Thymus (tissue), 11 donors: ENCODE measurements at regions not wholly inside any gene's neighbourhood (a gene's known extent, or its start where the extent isn't known, plus 50 kb on each side); places are given as distances from the start of the nearest gene placed in this dataset.
"Not testable (repeated sequence)": the region's sequence is repeated elsewhere in the genome, so short reads cannot be mapped to it uniquely, and the experiment has no call there.

Experiments
- DNase-seq, 9 donors: peaks; one replicate each; pipeline ENCODE4 v3.0.0-alpha.2; 2013; ENCODE audit warnings: low spot score in 9 of 9, low read depth in 6 of 9, missing footprints in 1 of 9
- H3K27ac ChIP-seq, 2 donors: one replicate each; pipeline ENCODE4 v1.5.1; 2013; ENCODE audit warnings: control low read depth in 1 of 2, low read depth in 1 of 2, low read length in 1 of 2, mild to moderate bottlenecking in 1 of 2, moderate library complexity in 1 of 2
- H3K27me3 ChIP-seq, 2 donors: one replicate each; pipeline ENCODE4 v1.5.1; 2013; ENCODE audit warnings: low read length in 1 of 2; ENCODE audit not compliant: control insufficient read depth in 2 of 2, insufficient read depth in 1 of 2
- H3K36me3 ChIP-seq, 2 donors: one replicate each; pipeline ENCODE4 v1.5.1; 2013; ENCODE audit warnings: low read length in 1 of 2, mild to moderate bottlenecking in 1 of 2, moderate library complexity in 1 of 2; ENCODE audit not compliant: control insufficient read depth in 2 of 2, insufficient read depth in 2 of 2
- H3K4me1 ChIP-seq, 2 donors: one replicate each; pipeline ENCODE4 v1.5.1; 2013; ENCODE audit warnings: low read length in 2 of 2; ENCODE audit not compliant: control insufficient read depth in 2 of 2, insufficient read depth in 2 of 2
- H3K4me3 ChIP-seq, 2 donors: one replicate each; pipeline ENCODE4 v1.5.1; 2013; ENCODE audit warnings: low read length in 2 of 2, control low read depth in 1 of 2, mild to moderate bottlenecking in 1 of 2
- H3K9me3 ChIP-seq, 2 donors: one replicate each; pipeline ENCODE4 v1.5.1; 2013; ENCODE audit warnings: low read length in 1 of 2, mild to moderate bottlenecking in 1 of 2; ENCODE audit not compliant: control insufficient read depth in 2 of 2, insufficient read depth in 1 of 2
- WGBS: extraction: QIAGEN DNeasy Blood & Tissue Kit; methylation state at CpG from one replicate; pipeline ENCODE4 v1.1.7; 2013; 5-methylcytosine and 5-hydroxymethylcytosine counted together
- donor health status: healthy.

DNA sequence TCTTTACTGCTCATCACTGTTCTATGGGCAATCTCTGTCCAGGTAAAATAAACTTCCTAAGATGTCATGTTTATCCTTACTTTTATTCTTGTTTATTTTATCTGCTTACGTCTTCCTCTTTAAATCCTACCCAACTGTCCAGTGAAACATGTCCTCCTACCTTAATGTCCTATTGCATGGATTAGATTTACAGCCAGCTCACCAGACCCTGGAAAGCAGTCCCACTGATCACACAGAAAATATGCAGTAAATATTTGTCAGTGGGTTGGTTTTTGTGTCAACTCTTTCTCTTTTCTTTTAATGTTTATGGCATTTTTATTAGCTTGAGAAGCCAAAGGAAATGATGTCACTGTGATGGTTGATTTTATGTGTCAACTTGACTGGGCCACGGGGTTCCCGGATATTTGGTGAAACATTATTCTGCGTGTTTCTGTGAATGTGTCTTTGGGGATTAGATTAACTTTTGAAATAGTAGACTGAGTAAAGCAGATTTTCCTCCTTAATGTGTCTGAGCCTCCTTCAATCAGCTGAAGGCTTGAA lies 258.3 kb downstream of the SRGAP2C start:
- 94% methylated on average over 4 of the region's 4 CpGs for WGBS

DNA sequence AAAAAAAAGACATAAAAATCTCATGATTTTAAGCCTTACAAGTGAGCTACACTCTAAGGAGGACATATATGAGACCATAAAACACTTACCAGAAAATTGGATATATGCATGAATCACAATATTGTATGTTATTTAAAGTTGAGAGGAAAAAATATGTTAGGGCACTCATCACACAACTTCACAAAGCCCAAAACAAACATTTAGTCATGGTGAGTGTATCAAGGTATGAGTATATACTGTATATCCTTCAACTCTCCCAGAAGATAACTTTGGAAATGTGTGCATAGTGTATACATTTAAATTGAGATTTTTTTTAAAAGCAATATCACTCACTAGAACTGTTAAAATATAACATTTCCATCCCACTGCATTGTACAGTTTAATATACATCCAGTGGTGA lies 259.3 kb downstream of the SRGAP2C start:
- no peaks in the 10 kb centered on the region for H3K4me1 ChIP-seq
- H3K9me3 ChIP-seq, result no peaks in the 10 kb centered on the region
- H3K36me3 ChIP-seq, result no peaks in the 10 kb centered on the region
- no peak overlapping the region for H3K4me3 ChIP-seq
- H3K27me3 ChIP-seq, result no peaks in the 10 kb centered on the region
- DNase-seq, result no peak
- no peak overlapping the region for H3K27ac ChIP-seq

More for the DNA sequence above, 258.3 kb downstream of the SRGAP2C start:
- H3K27ac ChIP-seq, result no peak overlapping the region
- no peaks in the 10 kb centered on the region for H3K4me1 ChIP-seq
- H3K9me3 ChIP-seq, result no peaks in the 10 kb centered on the region
- no peak overlapping the region for H3K4me3 ChIP-seq
- no peaks in the 10 kb centered on the region for H3K27me3 ChIP-seq
- H3K36me3 ChIP-seq, result no peaks in the 10 kb centered on the region
- DNase-seq, result no peak

DNA sequence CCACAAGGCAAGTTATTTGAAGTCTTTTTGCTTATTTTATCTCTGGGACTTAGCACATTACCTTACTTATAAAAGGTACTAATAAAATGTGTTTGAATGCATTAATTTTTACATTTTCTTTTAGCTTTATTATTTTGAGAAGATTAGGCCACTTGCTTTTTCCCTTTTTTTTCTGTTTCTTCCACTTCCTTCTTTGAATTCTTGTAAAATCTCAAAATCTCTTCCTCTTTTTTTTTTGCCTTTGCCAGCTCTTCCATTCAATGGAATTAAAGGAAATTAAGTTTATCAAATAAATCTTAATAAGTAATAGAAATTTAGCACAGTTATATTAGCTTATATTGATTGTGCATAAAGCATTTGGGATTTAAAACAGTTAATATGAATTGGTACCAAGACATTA lies 260.9 kb downstream of the SRGAP2C start:
- Histone ChIP-seq H3K27ac (no peak overlapping the region), H3K4me1 (no peaks in the 10 kb centered on the region)

DNA sequence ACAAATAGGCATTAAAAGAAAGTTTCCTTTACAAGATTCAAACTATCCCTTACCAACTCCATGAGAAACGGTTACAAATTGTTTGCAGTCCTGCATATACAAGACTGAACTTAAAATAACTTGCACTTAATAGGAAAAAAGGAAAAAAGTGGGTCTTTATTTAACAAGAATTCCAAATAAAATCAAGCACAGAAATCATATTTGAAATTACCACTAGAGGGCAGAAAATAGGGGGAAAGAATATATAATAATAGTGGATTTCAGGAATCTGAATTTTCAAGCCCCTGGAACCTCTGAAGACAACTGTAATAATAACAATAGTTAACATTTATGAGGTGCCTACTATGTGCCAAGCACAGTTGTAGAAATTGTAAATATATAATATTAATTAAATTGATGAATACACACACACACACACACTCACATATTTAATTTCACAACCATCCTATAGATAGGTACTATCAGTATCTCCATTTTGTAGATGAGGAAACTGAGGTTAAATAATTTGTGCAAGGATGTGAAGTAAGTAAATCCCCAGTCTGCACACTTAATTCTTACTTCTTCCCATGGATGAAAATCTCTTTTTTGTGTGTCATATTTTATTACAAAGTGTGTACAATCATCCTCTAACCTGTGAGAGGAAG lies 262.6 kb downstream of the SRGAP2C start:
- not testable (repeated sequence) for H3K4me1 ChIP-seq, H3K27me3 ChIP-seq, H3K27ac ChIP-seq, H3K4me3 ChIP-seq, H3K9me3 ChIP-seq, H3K36me3 ChIP-seq
- DNase-seq, result peak in 1 of 9 donors; percentile 7
- 35% methylated on average over 1 of the region's 1 CpG for WGBS

More for the DNA sequence above, 260.9 kb downstream of the SRGAP2C start:
- no peaks in the 10 kb centered on the region for H3K9me3 ChIP-seq
- H3K4me3 ChIP-seq, result no peak overlapping the region
- H3K36me3 ChIP-seq, result no peaks in the 10 kb centered on the region
- DNase-seq, result no peak
- no peaks in the 10 kb centered on the region for H3K27me3 ChIP-seq

DNA sequence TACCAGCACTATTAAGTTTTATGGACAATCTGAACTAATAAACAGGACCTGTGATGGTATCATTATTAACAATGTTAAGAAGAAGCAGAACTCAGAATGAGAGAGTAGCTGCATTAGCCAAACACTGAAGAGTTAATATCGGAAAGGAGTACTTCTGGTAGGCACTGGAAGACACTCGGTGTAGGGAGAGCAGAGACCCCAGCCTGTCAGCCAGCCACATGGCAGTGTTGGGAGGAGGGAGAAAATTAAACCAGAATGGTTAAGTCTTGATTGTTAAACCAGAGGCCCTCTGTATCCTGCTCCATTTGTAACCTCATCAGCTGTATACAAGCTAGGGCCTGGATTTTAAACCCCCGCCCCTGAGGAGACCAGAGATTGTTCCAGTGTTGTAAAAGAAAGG lies 263.3 kb downstream of the SRGAP2C start:
- WGBS, result 95% methylated on average over 3 of the region's 3 CpGs
- H3K4me3 ChIP-seq, H3K27me3 ChIP-seq, H3K36me3 ChIP-seq, DNase-seq, H3K27ac ChIP-seq, H3K4me1 ChIP-seq, H3K9me3 ChIP-seq: not testable (repeated sequence)

DNA sequence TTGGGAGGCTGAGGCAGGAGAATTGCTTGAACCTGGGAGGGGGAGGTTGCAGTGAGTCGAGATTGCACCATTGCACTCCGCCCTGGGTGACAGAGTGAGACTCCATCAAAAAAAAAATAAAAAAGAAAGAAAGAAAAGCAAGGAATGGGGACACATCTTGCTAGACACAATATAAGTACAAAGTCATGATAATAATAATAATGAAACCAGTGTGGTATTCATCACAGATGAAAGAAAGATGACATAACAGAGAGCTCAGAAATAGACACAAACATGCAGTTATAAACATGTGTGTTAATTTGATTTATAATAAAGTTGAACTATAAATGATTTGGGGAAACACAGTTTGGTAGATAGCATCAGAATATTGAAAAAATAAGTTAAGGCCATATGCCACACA lies 264.1 kb downstream of the SRGAP2C start:
- Histone ChIP-seq H3K9me3 (no peaks in the 10 kb centered on the region), H3K27me3 (no peaks in the 10 kb centered on the region), H3K36me3 (no peaks in the 10 kb centered on the region), H3K27ac (no peak overlapping the region), H3K4me3 (no peak overlapping the region), H3K4me1 (no peaks in the 10 kb centered on the region)
- no peak for DNase-seq
- 92% methylated on average over 2 of the region's 2 CpGs for WGBS

DNA sequence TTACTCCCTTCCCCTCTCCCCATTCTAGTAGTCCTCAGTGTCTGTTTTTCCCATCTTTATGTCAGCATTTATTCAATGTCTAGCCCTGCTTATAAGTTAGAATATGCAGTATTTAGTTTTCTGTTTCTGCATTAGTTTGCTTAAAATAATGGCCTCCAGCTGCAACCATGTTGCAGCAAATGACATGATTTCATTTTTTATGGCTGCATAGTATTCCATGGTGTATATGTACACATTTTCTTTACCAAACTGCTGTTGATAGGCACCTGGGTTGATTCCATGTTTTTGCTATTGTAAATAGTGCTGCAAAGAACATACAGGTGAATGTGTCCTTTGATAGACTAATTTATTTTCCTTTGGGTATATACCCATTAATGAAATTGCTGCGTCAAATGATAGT lies 267.7 kb downstream of the SRGAP2C start:
- Histone ChIP-seq H3K27ac (no peak overlapping the region), H3K4me3 (no peak overlapping the region), H3K4me1 (no peaks in the 10 kb centered on the region), H3K36me3 (no peaks in the 10 kb centered on the region), H3K27me3 (no peaks in the 10 kb centered on the region), H3K9me3 (no peaks in the 10 kb centered on the region)
- no peak for DNase-seq
- 99% methylated on average over 1 of the region's 1 CpG for WGBS

DNA sequence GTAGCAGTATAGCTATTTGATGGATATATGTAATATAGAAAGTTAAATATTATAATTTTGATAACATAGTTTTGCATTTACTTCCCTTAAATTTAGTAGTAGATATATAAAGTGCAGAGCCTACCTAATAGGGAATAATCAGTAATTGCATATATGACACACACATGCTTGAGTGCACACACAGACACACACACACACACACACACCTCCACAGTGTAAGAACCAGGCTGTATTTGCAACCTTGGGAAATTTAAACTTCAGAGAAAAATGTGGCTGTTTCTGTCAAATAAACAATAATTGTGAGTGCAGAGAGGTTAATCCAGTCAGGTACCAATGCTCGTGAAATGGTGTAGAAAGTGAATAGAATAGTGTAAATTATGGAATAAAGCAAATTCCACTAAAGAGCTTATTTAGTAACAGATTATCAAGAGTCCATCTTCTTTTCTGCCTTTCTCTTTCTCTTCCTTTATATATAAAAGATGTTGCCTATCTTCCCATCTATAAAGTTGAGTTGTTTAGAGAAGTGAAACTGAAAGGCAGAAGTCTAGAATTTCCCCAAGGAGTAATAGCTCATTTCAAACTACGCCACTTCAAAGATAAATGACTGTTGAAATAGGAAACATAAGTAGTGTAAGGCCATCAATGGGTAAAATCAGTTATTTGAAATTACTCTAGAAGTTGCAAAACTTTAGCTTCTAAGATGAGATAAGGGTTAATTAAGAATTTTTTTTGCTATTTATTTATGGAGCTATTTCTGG lies 273.7 kb downstream of the SRGAP2C start:
- H3K9me3 ChIP-seq, result no peaks in the 10 kb centered on the region
- H3K4me3 ChIP-seq, result no peak overlapping the region
- H3K4me1 ChIP-seq, result no peaks in the 10 kb centered on the region
- no peaks in the 10 kb centered on the region for H3K36me3 ChIP-seq
- H3K27ac ChIP-seq, result peak overlapping the region in 1 of 2 donors; percentile 37
- WGBS, result 32% methylated on average over 2 of the region's 2 CpGs
- no peaks in the 10 kb centered on the region for H3K27me3 ChIP-seq
- peak in 7 of 9 donors; percentile 10 to 61 (median 22) for DNase-seq

DNA sequence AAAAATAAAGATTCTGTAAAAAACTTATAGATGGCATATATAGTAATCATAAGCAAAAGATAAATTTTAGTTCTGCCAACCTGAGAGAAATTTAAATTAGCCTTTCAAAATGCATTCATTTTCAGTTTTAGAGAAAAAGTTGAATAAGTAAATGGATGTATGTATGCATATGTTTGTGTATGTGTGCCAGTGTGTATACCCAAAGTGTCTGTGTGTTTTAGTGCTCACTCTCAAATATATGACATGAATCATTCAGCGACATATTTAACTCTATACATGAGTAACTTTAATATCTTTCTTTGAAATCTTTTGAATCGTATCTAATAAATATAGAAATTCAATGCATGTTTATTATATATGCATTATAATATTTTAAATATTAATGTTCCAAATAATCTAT lies 274.5 kb downstream of the SRGAP2C start:
- no peak overlapping the region for H3K4me3 ChIP-seq
- DNase-seq, result no peak
- no peaks in the 10 kb centered on the region for H3K27me3 ChIP-seq
- H3K9me3 ChIP-seq, result no peaks in the 10 kb centered on the region
- H3K36me3 ChIP-seq, result no peaks in the 10 kb centered on the region
- 96% methylated on average over 2 of the region's 2 CpGs for WGBS
- H3K27ac ChIP-seq, result no peak overlapping the region
- no peaks in the 10 kb centered on the region for H3K4me1 ChIP-seq
